AG04449 (cell line): ENCODE measurements at regions not wholly inside any gene's neighbourhood (a gene's known extent, or its start where the extent isn't known, plus 50 kb on each side); places are given as distances from the start of the nearest gene placed in this dataset.

Experiments
- CTCF ChIA-PET: fragments of 350-600 bp; formaldehyde crosslinking; extraction: SDS; loops from one replicate; lab custom pipeline; 2021; ENCODE audit warnings: antibody characterized with exemption; lab: Yijun Ruan, JAX
- POLR2A ChIA-PET: fragments of 400-600, 350-600 bp; formaldehyde crosslinking; extraction: SDS; loops from one replicate; lab custom pipeline; 2020; ENCODE audit warnings: antibody characterized with exemption, inconsistent platforms; lab: Yijun Ruan, JAX
- DNase-seq: peaks from one replicate; pipeline ENCODE4 v3.0.0-alpha.2; 2010; ENCODE audit warnings: low read depth, low spot score
- H3K4me3 ChIP-seq: 2 replicates; pipeline ENCODE4 v1.5.1; 2011; ENCODE audit warnings: low read depth, mild to moderate bottlenecking, control low read depth, low read length
- CTCF ChIP-seq: IDR thresholded peaks from one replicate; pipeline ENCODE4 v1.5.1; 2011; ENCODE audit warnings: mild to moderate bottlenecking, moderate library complexity, low read length, control low read depth, inconsistent platforms; ENCODE audit not compliant: insufficient read depth; ENCODE audit errors: missing control alignments

- no peak overlapping the region for H3K4me3 ChIP-seq
- ChIA-PET CTCF (no interaction called here), POLR2A (no interaction called here)
- no peak for DNase-seq
- no peak for TF ChIP-seq CTCF
Observed at GRCh38 chr6:141041596-141042087, 1091.1 kb upstream of the GJE1 start.

- H3K4me3 ChIP-seq, result no peak overlapping the region
- ChIA-PET CTCF (no interaction called here), POLR2A (no interaction called here)
- no peak for DNase-seq
- TF ChIP-seq CTCF, result no peak
Observed at GRCh38 chr6:141035312-141036200, 1097.2 kb upstream of the GJE1 start.

GRCh38 chr6:141033101-141033500 is 1099.6 kb upstream of the GJE1 start:
- no peak for TF ChIP-seq CTCF
- DNase-seq, result no peak
- H3K4me3 ChIP-seq, result no peak overlapping the region
- ChIA-PET POLR2A (no interaction called here), CTCF (no interaction called here)

- ChIA-PET CTCF (no interaction called here), POLR2A (no interaction called here)
- no peak for TF ChIP-seq CTCF
- no peak overlapping the region for H3K4me3 ChIP-seq
- no peak for DNase-seq
Observed at GRCh38 chr6:141029908-141030307, 1102.8 kb upstream of the GJE1 start.

GRCh38 chr6:141028791-141029280 is 1103.9 kb upstream of the GJE1 start:
- ChIA-PET CTCF (interaction anchor here (0.6 kb wide), 1 partner anchor 97 kb away, joined by 3 read pairs; no protein-coding TSS in a partner anchor), POLR2A (no interaction called here)
- no peak for DNase-seq
- H3K4me3 ChIP-seq, result no peak overlapping the region
- TF ChIP-seq CTCF, result no peak

- H3K4me3 ChIP-seq, result no peak overlapping the region
- CTCF ChIA-PET, result no interaction called here
- POLR2A ChIA-PET, result no interaction called here
- TF ChIP-seq CTCF, result no peak
- DNase-seq, result no peak
Observed at GRCh38 chr6:141026504-141026903, 1106.2 kb upstream of the GJE1 start.
